ENCODE measurements at regions not wholly inside any gene's neighbourhood (a gene's known extent, or its start where the extent isn't known, plus 50 kb on each side); places are given as distances from the start of the nearest gene placed in this dataset.
A peak's percentile ranks its signal among the peaks of the same experiment; 100 is the strongest.
"Not testable (repeated sequence)": the region's sequence is repeated elsewhere in the genome, so short reads cannot be mapped to it uniquely, and the experiment has no call there.

GRCh38 chr4:67393699-67394281 is 151.5 kb downstream of the CENPC start:
- no peak overlapping the region for H3K9ac ChIP-seq (ENCODE audit: low read depth, low read length, poor library complexity, severe bottlenecking)
- no peaks in the 10 kb centered on the region for H3K4me1 ChIP-seq (ENCODE audit: insufficient read depth, low read length, poor library complexity, severe bottlenecking)
- H3K27me3 ChIP-seq (ENCODE audit: insufficient read depth, low read length, poor library complexity, severe bottlenecking) = no peaks in the 10 kb centered on the region
- H3K36me3 ChIP-seq (ENCODE audit: insufficient read depth, low read length) = no peaks in the 10 kb centered on the region
- H3K4me3 ChIP-seq (ENCODE audit: low read length, poor library complexity, severe bottlenecking) = no peak overlapping the region
- TF ChIP-seq, protein P1, sequence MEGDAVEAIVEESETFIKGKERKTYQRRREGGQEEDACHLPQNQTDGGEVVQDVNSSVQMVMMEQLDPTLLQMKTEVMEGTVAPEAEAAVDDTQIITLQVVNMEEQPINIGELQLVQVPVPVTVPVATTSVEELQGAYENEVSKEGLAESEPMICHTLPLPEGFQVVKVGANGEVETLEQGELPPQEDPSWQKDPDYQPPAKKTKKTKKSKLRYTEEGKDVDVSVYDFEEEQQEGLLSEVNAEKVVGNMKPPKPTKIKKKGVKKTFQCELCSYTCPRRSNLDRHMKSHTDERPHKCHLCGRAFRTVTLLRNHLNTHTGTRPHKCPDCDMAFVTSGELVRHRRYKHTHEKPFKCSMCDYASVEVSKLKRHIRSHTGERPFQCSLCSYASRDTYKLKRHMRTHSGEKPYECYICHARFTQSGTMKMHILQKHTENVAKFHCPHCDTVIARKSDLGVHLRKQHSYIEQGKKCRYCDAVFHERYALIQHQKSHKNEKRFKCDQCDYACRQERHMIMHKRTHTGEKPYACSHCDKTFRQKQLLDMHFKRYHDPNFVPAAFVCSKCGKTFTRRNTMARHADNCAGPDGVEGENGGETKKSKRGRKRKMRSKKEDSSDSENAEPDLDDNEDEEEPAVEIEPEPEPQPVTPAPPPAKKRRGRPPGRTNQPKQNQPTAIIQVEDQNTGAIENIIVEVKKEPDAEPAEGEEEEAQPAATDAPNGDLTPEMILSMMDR (conservative IDR thresholded peaks at IDR 0.05; ENCODE audit: low read length) = peak; percentile 78
- no peak for TF ChIP-seq EZH2phosphoT487 (IDR thresholded peaks at IDR 0.05; ENCODE audit: borderline replicate concordance)
- no peaks in the 10 kb centered on the region for H3K79me2 ChIP-seq (ENCODE audit: insufficient read depth, low read length)
- no peak overlapping the region for H3K4me2 ChIP-seq (ENCODE audit: low read depth, low read length, poor library complexity, severe bottlenecking)
- H2AFZ ChIP-seq (ENCODE audit: low read length) = no peak overlapping the region
- no peaks in the 10 kb centered on the region for H3F3A ChIP-seq (ENCODE audit: low read depth)
- no peaks in the 10 kb centered on the region for H3K9me2 ChIP-seq (replicated peaks; ENCODE audit: low read depth, low read length)
- no peaks in the 10 kb centered on the region for H4K20me1 ChIP-seq (ENCODE audit: insufficient read depth, low read length, poor library complexity, severe bottlenecking)
- H3K9me3 ChIP-seq (ENCODE audit: insufficient read depth, low read depth, low read length) = no peaks in the 10 kb centered on the region

DNA sequence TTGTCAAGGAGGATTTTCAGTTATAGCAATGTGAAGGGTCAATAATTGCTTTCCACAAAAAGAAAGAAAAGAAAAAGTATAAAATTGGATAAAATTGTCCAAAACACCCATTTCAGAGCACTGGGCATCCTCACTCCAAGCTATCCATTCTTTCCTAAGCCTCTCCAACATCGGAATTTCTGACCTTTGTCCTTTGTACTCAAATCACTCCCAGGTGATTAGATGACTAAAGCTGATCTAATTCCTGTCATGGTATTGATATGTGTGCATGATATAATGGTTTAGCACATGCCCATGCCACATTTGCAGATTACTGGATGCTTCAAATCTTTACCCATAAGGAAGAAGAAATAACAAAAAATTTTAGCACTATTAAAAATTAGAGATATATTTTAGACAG is 152.3 kb downstream of the CENPC start:
- no peaks in the 10 kb centered on the region for H3K79me2 ChIP-seq (ENCODE audit: insufficient read depth, low read length)
- H3K27me3 ChIP-seq (ENCODE audit: insufficient read depth, low read length, poor library complexity, severe bottlenecking) = no peaks in the 10 kb centered on the region
- no peaks in the 10 kb centered on the region for H3K36me3 ChIP-seq (ENCODE audit: insufficient read depth, low read length)
- H2AFZ ChIP-seq (ENCODE audit: low read length) = no peak overlapping the region
- H3K4me2 ChIP-seq (ENCODE audit: low read depth, low read length, poor library complexity, severe bottlenecking) = no peak overlapping the region
- TF ChIP-seq, protein P1 (conservative IDR thresholded peaks at IDR 0.05; ENCODE audit: low read length) = no peak
- TF ChIP-seq EZH2phosphoT487 (IDR thresholded peaks at IDR 0.05; ENCODE audit: borderline replicate concordance) = no peak
- no peaks in the 10 kb centered on the region for H3K4me1 ChIP-seq (ENCODE audit: insufficient read depth, low read length, poor library complexity, severe bottlenecking)
- no peaks in the 10 kb centered on the region for H3K9me2 ChIP-seq (replicated peaks; ENCODE audit: low read depth, low read length)
- H3F3A ChIP-seq (ENCODE audit: low read depth) = no peaks in the 10 kb centered on the region
- no peaks in the 10 kb centered on the region for H4K20me1 ChIP-seq (ENCODE audit: insufficient read depth, low read length, poor library complexity, severe bottlenecking)
- no peaks in the 10 kb centered on the region for H3K9me3 ChIP-seq (ENCODE audit: insufficient read depth, low read depth, low read length)
- no peak overlapping the region for H3K4me3 ChIP-seq (ENCODE audit: low read length, poor library complexity, severe bottlenecking)
- no peak overlapping the region for H3K9ac ChIP-seq (ENCODE audit: low read depth, low read length, poor library complexity, severe bottlenecking)

DNA sequence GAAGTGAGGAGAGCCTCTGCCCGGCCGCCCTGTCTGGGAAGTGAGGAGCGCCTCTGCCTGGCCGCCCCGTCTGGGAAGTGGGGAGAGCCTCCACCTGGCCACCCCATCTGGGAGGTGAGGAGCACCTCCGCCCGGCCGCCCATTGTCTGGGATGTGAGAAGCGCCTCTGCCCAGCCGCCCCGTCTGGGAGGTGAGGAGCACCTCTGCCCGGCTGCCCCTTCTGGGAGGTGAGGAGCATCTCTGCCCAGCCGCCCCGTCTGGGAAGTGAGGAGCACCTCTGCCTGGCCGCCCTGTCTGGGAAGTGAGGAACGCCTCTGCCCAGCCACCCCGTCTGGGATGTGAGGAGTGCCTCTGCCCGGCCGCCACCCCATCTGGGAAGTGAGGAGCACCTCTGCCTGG is 163.9 kb downstream of the CENPC start:
- H3K4me2 ChIP-seq (ENCODE audit: low read depth, low read length, poor library complexity, severe bottlenecking); H3K9ac ChIP-seq (ENCODE audit: low read depth, low read length, poor library complexity, severe bottlenecking); H3K27me3 ChIP-seq (ENCODE audit: insufficient read depth, low read length, poor library complexity, severe bottlenecking); H3K9me2 ChIP-seq (replicated peaks; ENCODE audit: low read depth, low read length); H3K4me1 ChIP-seq (ENCODE audit: insufficient read depth, low read length, poor library complexity, severe bottlenecking); H3K79me2 ChIP-seq (ENCODE audit: insufficient read depth, low read length); H2AFZ ChIP-seq (ENCODE audit: low read length); H4K20me1 ChIP-seq (ENCODE audit: insufficient read depth, low read length, poor library complexity, severe bottlenecking); H3K36me3 ChIP-seq (ENCODE audit: insufficient read depth, low read length); H3F3A ChIP-seq (ENCODE audit: low read depth); H3K4me3 ChIP-seq (ENCODE audit: low read length, poor library complexity, severe bottlenecking); H3K9me3 ChIP-seq (ENCODE audit: insufficient read depth, low read depth, low read length): not testable (repeated sequence)

- not testable (repeated sequence) for H3K4me2 ChIP-seq (ENCODE audit: low read depth, low read length, poor library complexity, severe bottlenecking); H2AFZ ChIP-seq (ENCODE audit: low read length); H3K79me2 ChIP-seq (ENCODE audit: insufficient read depth, low read length); H3F3A ChIP-seq (ENCODE audit: low read depth); H3K9ac ChIP-seq (ENCODE audit: low read depth, low read length, poor library complexity, severe bottlenecking); H3K4me1 ChIP-seq (ENCODE audit: insufficient read depth, low read length, poor library complexity, severe bottlenecking); H3K9me3 ChIP-seq (ENCODE audit: insufficient read depth, low read depth, low read length); H4K20me1 ChIP-seq (ENCODE audit: insufficient read depth, low read length, poor library complexity, severe bottlenecking); H3K36me3 ChIP-seq (ENCODE audit: insufficient read depth, low read length); H3K4me3 ChIP-seq (ENCODE audit: low read length, poor library complexity, severe bottlenecking); H3K9me2 ChIP-seq (replicated peaks; ENCODE audit: low read depth, low read length); H3K27me3 ChIP-seq (ENCODE audit: insufficient read depth, low read length, poor library complexity, severe bottlenecking)
Measured at GRCh38 chr4:67380702-67381405, 164.4 kb downstream of the CENPC start.
